ENCODE measurements at regions not wholly inside any gene's neighbourhood (a gene's known extent, or its start where the extent isn't known, plus 50 kb on each side); places are given as distances from the start of the nearest gene placed in this dataset.

DNA sequence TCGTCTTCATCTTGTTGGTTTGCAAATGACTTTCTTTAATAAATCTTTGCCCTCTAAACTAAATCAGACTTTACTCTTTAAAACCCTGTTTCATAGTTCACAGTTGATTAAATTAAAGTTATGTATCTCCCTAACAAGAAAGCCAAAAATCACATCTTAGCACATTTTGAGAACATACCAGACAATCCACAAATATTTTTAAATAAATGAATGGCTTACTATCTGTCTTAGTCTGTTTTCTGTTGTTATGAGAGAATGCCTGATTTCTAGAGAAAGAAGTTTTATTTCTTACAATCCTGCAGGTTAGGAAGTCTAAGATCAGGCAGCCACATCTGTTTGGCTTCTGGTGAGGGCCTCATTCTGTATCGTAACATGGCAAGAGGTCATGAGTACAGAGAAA, 1090.2 kb upstream of the PIK3C3 start:
- no peak overlapping the region for H3K9ac ChIP-seq (ENCODE audit: low read depth in 1 of 2, low read length in 2 of 2)
- H3K4me3 ChIP-seq (ENCODE audit: low read length in 2 of 2): no peak overlapping the region

DNA sequence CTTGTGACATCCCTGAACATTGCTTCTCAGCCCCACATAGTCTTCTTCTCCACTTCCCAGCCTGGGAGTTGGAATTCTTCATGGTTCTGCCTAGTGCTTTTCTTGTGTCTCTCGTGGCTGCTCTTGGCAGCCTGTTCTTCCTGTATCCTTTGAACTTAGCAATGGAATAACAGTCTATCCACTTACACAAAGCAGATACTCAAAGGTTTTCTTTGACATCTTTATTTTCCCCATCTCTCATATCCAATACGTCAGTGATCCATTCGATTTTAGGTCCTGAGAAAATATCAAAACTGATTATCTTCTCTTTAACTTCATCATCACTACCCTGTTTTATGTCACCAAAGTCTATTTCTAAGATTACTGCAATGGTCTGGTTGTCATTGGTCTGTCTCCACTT, 1091.2 kb upstream of the PIK3C3 start:
- no peaks in the 10 kb centered on the region for H3K4me1 ChIP-seq (ENCODE audit: control insufficient read depth in 2 of 2, insufficient read depth in 2 of 2, low read length in 2 of 2)
- H3K9me3 ChIP-seq (ENCODE audit: control insufficient read depth in 2 of 2, low read length in 2 of 2): no peaks in the 10 kb centered on the region
- no peaks in the 10 kb centered on the region for H3K27me3 ChIP-seq (ENCODE audit: control insufficient read depth in 2 of 2, insufficient read depth in 2 of 2, low read length in 2 of 2)
- no peak overlapping the region for H3K9ac ChIP-seq (ENCODE audit: low read depth in 1 of 2, low read length in 2 of 2)
- no peak overlapping the region for H3K27ac ChIP-seq (ENCODE audit: low read depth in 2 of 2, low read length in 2 of 2)
- H3K4me3 ChIP-seq (ENCODE audit: low read length in 2 of 2): no peak overlapping the region
- no peaks in the 10 kb centered on the region for H3K36me3 ChIP-seq (ENCODE audit: control insufficient read depth in 2 of 2, insufficient read depth in 2 of 2, low read length in 2 of 2)

More for the DNA sequence above, 1090.2 kb upstream of the PIK3C3 start:
- Histone ChIP-seq H3K9me3 (ENCODE audit: control insufficient read depth in 2 of 2, low read length in 2 of 2) (no peaks in the 10 kb centered on the region), H3K27ac (ENCODE audit: low read depth in 2 of 2, low read length in 2 of 2) (no peak overlapping the region), H3K4me1 (ENCODE audit: control insufficient read depth in 2 of 2, insufficient read depth in 2 of 2, low read length in 2 of 2) (no peaks in the 10 kb centered on the region), H3K27me3 (ENCODE audit: control insufficient read depth in 2 of 2, insufficient read depth in 2 of 2, low read length in 2 of 2) (no peaks in the 10 kb centered on the region), H3K36me3 (ENCODE audit: control insufficient read depth in 2 of 2, insufficient read depth in 2 of 2, low read length in 2 of 2) (no peaks in the 10 kb centered on the region)

DNA sequence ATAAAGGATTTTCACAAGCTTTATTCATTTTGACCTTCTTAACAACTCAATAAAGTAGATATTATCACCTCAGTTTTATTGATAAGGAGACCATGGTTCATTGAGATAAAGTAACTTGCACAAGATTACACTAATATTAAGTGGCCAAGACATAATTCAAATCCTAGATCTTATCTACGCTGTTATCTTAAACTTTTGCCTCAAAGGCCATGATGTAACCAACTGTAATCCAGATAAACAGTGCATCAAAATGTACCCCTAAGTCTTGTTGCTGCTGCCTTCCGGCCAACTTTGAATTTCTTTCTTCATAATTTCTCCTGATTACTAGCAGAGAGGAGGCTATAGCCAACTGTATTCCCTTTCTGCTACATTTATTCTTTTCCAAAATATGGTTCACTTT, 1094.8 kb upstream of the PIK3C3 start:
- H3K4me1 ChIP-seq (ENCODE audit: control insufficient read depth in 2 of 2, insufficient read depth in 2 of 2, low read length in 2 of 2): no peaks in the 10 kb centered on the region
- H3K36me3 ChIP-seq (ENCODE audit: control insufficient read depth in 2 of 2, insufficient read depth in 2 of 2, low read length in 2 of 2): no peaks in the 10 kb centered on the region
- H3K27me3 ChIP-seq (ENCODE audit: control insufficient read depth in 2 of 2, insufficient read depth in 2 of 2, low read length in 2 of 2): no peaks in the 10 kb centered on the region
- no peak overlapping the region for H3K4me3 ChIP-seq (ENCODE audit: low read length in 2 of 2)
- H3K9ac ChIP-seq (ENCODE audit: low read depth in 1 of 2, low read length in 2 of 2): no peak overlapping the region
- no peak overlapping the region for H3K27ac ChIP-seq (ENCODE audit: low read depth in 2 of 2, low read length in 2 of 2)
- H3K9me3 ChIP-seq (ENCODE audit: control insufficient read depth in 2 of 2, low read length in 2 of 2): no peaks in the 10 kb centered on the region

DNA sequence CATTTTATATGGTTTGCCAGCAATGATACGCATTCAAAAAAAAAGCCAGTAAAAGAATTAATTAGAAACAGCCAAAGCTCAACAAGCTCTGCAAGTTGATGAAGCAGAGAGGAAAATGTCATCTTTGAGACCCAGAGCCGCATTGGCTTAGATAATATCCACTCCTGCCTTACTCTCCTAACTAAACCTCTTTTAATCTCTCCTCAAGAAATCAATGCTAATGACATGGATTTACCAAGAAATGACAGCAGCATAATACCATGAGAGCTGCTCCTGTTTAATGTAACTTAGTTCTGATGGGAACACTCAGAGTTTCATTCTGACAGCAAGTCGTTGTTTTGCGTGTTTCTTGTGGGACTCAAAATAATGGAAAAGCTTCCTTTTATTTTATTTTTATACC, 1099.4 kb upstream of the PIK3C3 start:
- H3K9ac ChIP-seq (ENCODE audit: low read depth in 1 of 2, low read length in 2 of 2): no peak overlapping the region
- no peaks in the 10 kb centered on the region for H3K36me3 ChIP-seq (ENCODE audit: control insufficient read depth in 2 of 2, insufficient read depth in 2 of 2, low read length in 2 of 2)
- H3K4me3 ChIP-seq (ENCODE audit: low read length in 2 of 2): no peak overlapping the region
- H3K27ac ChIP-seq (ENCODE audit: low read depth in 2 of 2, low read length in 2 of 2): no peak overlapping the region
- H3K4me1 ChIP-seq (ENCODE audit: control insufficient read depth in 2 of 2, insufficient read depth in 2 of 2, low read length in 2 of 2): no peaks in the 10 kb centered on the region
- H3K27me3 ChIP-seq (ENCODE audit: control insufficient read depth in 2 of 2, insufficient read depth in 2 of 2, low read length in 2 of 2): no peaks in the 10 kb centered on the region
- no peaks in the 10 kb centered on the region for H3K9me3 ChIP-seq (ENCODE audit: control insufficient read depth in 2 of 2, low read length in 2 of 2)

DNA sequence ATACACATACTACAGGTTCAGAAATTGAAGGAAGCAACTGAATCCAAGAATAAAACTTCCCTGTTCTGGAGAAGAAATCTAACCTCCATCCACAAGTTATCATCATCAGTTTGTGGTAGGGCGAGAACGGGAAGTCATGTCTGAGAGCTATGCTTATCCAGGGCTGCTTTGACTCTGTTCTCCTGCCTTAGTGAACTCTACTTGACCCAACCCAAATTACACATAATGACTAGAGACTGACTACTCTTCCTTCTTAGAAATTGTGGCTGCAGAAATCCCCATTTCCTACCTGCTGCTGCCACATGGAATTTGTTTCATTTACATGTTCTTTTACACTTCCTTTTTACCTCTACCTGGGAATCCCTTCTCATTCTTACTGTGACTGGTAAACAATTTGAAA, 1102.6 kb upstream of the PIK3C3 start:
- Histone ChIP-seq H3K4me3 (ENCODE audit: low read length in 2 of 2) (no peak overlapping the region), H3K9me3 (ENCODE audit: control insufficient read depth in 2 of 2, low read length in 2 of 2) (no peaks in the 10 kb centered on the region), H3K27ac (ENCODE audit: low read depth in 2 of 2, low read length in 2 of 2) (no peak overlapping the region), H3K36me3 (ENCODE audit: control insufficient read depth in 2 of 2, insufficient read depth in 2 of 2, low read length in 2 of 2) (no peaks in the 10 kb centered on the region), H3K27me3 (ENCODE audit: control insufficient read depth in 2 of 2, insufficient read depth in 2 of 2, low read length in 2 of 2) (no peaks in the 10 kb centered on the region), H3K9ac (ENCODE audit: low read depth in 1 of 2, low read length in 2 of 2) (no peak overlapping the region), H3K4me1 (ENCODE audit: control insufficient read depth in 2 of 2, insufficient read depth in 2 of 2, low read length in 2 of 2) (no peaks in the 10 kb centered on the region)

DNA sequence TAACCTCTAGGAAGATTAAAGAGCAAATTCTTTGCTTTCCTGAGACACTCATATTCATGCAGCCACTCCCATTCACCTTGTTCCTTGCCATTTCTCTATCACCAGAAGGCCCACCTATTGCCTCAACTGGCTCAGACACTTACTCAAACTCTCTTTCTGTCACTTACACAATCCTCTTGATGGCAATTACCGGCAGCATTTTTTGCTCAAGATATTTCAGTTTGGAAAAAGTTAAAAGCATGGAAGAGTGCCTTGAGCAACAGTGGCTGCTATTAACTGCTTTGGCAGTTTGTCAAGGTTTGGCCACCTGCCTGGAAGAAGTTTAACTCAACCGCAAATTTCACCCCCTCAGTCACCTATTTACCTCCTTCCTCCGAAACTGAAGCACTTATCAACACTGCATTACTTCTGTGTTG, 1104.0 kb upstream of the PIK3C3 start:
- Histone ChIP-seq H3K4me1 (ENCODE audit: control insufficient read depth in 2 of 2, insufficient read depth in 2 of 2, low read length in 2 of 2) (no peaks in the 10 kb centered on the region), H3K36me3 (ENCODE audit: control insufficient read depth in 2 of 2, insufficient read depth in 2 of 2, low read length in 2 of 2) (no peaks in the 10 kb centered on the region), H3K4me3 (ENCODE audit: low read length in 2 of 2) (no peak overlapping the region), H3K9ac (ENCODE audit: low read depth in 1 of 2, low read length in 2 of 2) (no peak overlapping the region), H3K27me3 (ENCODE audit: control insufficient read depth in 2 of 2, insufficient read depth in 2 of 2, low read length in 2 of 2) (no peaks in the 10 kb centered on the region), H3K27ac (ENCODE audit: low read depth in 2 of 2, low read length in 2 of 2) (no peak overlapping the region), H3K9me3 (ENCODE audit: control insufficient read depth in 2 of 2, low read length in 2 of 2) (no peaks in the 10 kb centered on the region)

DNA sequence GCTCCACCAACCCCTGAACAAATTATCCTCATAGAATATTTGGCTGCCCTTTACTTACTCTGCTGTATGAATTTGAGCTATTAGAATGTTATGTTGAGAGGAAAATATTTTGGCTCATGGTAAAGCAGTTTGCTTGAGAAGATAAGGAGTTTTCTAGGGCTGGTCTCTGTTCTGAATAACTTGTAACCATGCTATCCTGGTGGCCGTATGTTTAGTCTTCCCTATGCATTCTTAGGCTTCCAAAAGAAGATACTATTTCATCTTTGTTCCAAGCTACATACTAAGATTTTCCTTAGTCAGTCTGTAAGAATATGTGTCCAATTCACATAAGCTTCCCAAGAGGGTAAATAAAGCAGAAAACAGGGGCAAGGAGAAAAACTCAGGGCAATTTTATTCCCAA, 1105.1 kb upstream of the PIK3C3 start:
- Histone ChIP-seq H3K4me1 (ENCODE audit: control insufficient read depth in 2 of 2, insufficient read depth in 2 of 2, low read length in 2 of 2) (no peaks in the 10 kb centered on the region), H3K27me3 (ENCODE audit: control insufficient read depth in 2 of 2, insufficient read depth in 2 of 2, low read length in 2 of 2) (no peaks in the 10 kb centered on the region), H3K9ac (ENCODE audit: low read depth in 1 of 2, low read length in 2 of 2) (no peak overlapping the region), H3K9me3 (ENCODE audit: control insufficient read depth in 2 of 2, low read length in 2 of 2) (no peaks in the 10 kb centered on the region), H3K4me3 (ENCODE audit: low read length in 2 of 2) (no peak overlapping the region), H3K27ac (ENCODE audit: low read depth in 2 of 2, low read length in 2 of 2) (no peak overlapping the region), H3K36me3 (ENCODE audit: control insufficient read depth in 2 of 2, insufficient read depth in 2 of 2, low read length in 2 of 2) (no peaks in the 10 kb centered on the region)

DNA sequence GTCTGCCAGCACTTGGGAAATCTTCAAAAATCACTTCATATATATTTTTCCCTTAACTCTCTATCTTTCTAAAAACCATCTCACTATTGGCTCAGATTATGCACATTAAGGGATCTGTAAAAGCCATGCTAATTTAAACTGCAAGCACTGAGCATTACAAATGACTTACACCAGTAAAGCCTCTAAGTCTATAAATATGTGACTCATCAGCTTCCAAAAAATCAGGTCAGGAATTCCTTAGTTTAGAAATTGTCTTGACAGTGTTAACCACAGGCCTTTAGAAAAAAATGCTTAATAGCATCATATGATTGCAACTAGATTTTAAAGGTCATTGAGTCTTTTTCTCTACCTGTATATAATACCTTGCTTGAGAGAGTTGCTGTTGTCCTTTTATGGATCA, 1113.6 kb upstream of the PIK3C3 start:
- Histone ChIP-seq H3K9ac (ENCODE audit: low read depth in 1 of 2, low read length in 2 of 2) (no peak overlapping the region), H3K4me1 (ENCODE audit: control insufficient read depth in 2 of 2, insufficient read depth in 2 of 2, low read length in 2 of 2) (no peaks in the 10 kb centered on the region), H3K27me3 (ENCODE audit: control insufficient read depth in 2 of 2, insufficient read depth in 2 of 2, low read length in 2 of 2) (no peaks in the 10 kb centered on the region), H3K9me3 (ENCODE audit: control insufficient read depth in 2 of 2, low read length in 2 of 2) (no peaks in the 10 kb centered on the region), H3K36me3 (ENCODE audit: control insufficient read depth in 2 of 2, insufficient read depth in 2 of 2, low read length in 2 of 2) (no peaks in the 10 kb centered on the region), H3K4me3 (ENCODE audit: low read length in 2 of 2) (no peak overlapping the region), H3K27ac (ENCODE audit: low read depth in 2 of 2, low read length in 2 of 2) (no peak overlapping the region)

DNA sequence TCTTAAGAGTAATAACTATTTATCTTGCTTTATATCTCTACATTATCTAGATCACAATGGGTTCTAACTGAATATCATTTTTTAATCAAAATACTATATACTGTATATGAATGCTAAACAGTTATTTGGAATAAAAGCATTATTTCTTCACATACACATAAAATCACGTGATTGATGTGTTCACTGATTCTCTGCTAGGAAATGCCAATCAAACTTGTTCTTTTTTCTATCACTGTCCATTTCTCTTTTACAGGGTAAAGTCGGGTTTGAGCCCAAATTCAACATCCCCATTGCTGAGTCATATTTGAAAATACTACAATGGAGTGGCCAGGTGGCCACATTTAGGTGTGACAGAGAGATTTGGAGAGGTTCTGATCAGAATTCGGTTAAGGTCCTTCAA, 1114.0 kb upstream of the PIK3C3 start:
- no peaks in the 10 kb centered on the region for H3K9me3 ChIP-seq (ENCODE audit: control insufficient read depth in 2 of 2, low read length in 2 of 2)
- no peaks in the 10 kb centered on the region for H3K27me3 ChIP-seq (ENCODE audit: control insufficient read depth in 2 of 2, insufficient read depth in 2 of 2, low read length in 2 of 2)
- no peak overlapping the region for H3K9ac ChIP-seq (ENCODE audit: low read depth in 1 of 2, low read length in 2 of 2)
- no peaks in the 10 kb centered on the region for H3K36me3 ChIP-seq (ENCODE audit: control insufficient read depth in 2 of 2, insufficient read depth in 2 of 2, low read length in 2 of 2)
- H3K4me3 ChIP-seq (ENCODE audit: low read length in 2 of 2): no peak overlapping the region
- no peaks in the 10 kb centered on the region for H3K4me1 ChIP-seq (ENCODE audit: control insufficient read depth in 2 of 2, insufficient read depth in 2 of 2, low read length in 2 of 2)
- no peak overlapping the region for H3K27ac ChIP-seq (ENCODE audit: low read depth in 2 of 2, low read length in 2 of 2)

DNA sequence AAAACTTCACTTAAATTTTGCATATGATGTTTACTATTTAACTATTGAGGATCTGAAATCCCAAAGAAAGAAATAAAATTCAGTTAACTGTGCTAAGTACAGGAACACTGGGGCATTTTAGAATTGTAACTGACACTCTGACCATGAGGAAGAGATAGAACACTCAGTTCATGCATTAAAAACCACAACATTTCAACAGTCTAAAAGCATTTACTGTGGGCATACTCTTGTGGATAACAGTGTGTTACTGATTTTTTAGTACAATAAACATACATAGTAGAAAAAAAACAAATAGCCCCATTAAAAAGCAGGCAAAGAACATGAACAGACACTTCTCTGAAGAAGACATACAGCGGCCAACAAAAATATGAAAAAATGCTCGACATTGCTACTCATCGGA, 1122.7 kb upstream of the PIK3C3 start:
- Histone ChIP-seq H3K9me3 (ENCODE audit: control insufficient read depth in 2 of 2, low read length in 2 of 2) (no peaks in the 10 kb centered on the region), H3K9ac (ENCODE audit: low read depth in 1 of 2, low read length in 2 of 2) (no peak overlapping the region), H3K4me1 (ENCODE audit: control insufficient read depth in 2 of 2, insufficient read depth in 2 of 2, low read length in 2 of 2) (no peaks in the 10 kb centered on the region), H3K27me3 (ENCODE audit: control insufficient read depth in 2 of 2, insufficient read depth in 2 of 2, low read length in 2 of 2) (no peaks in the 10 kb centered on the region), H3K27ac (ENCODE audit: low read depth in 2 of 2, low read length in 2 of 2) (no peak overlapping the region), H3K4me3 (ENCODE audit: low read length in 2 of 2) (no peak overlapping the region), H3K36me3 (ENCODE audit: control insufficient read depth in 2 of 2, insufficient read depth in 2 of 2, low read length in 2 of 2) (no peaks in the 10 kb centered on the region)

DNA sequence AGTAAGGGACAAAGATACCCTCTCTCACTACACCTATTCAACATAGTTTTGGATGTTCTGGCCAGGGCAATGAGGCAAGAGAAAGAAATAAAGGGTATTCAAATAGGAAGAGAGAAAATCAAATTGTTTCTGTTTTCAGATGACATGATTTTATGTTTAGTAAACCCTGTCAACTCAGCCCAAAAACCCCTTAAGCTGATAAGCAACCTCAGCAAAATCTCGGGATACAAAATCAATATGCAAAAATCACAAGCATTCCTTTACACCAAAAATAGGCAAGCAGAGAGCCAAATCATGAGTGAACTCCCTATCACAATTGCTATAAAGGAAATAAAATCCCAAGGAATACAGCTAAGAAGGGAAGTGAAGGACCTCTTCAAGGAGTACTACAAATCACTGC, 1130.7 kb upstream of the PIK3C3 start:
- no peaks in the 10 kb centered on the region for H3K9me3 ChIP-seq (ENCODE audit: control insufficient read depth in 2 of 2, low read length in 2 of 2)
- no peak overlapping the region for H3K9ac ChIP-seq (ENCODE audit: low read depth in 1 of 2, low read length in 2 of 2)
- H3K27me3 ChIP-seq (ENCODE audit: control insufficient read depth in 2 of 2, insufficient read depth in 2 of 2, low read length in 2 of 2): no peaks in the 10 kb centered on the region
- no peaks in the 10 kb centered on the region for H3K36me3 ChIP-seq (ENCODE audit: control insufficient read depth in 2 of 2, insufficient read depth in 2 of 2, low read length in 2 of 2)
- H3K4me1 ChIP-seq (ENCODE audit: control insufficient read depth in 2 of 2, insufficient read depth in 2 of 2, low read length in 2 of 2): no peaks in the 10 kb centered on the region
- no peak overlapping the region for H3K27ac ChIP-seq (ENCODE audit: low read depth in 2 of 2, low read length in 2 of 2)
- no peak overlapping the region for H3K4me3 ChIP-seq (ENCODE audit: low read length in 2 of 2)
